Hepatocyte (in vitro differentiated cells): ENCODE measurements at regions not wholly inside any gene's neighbourhood (a gene's known extent, or its start where the extent isn't known, plus 50 kb on each side); places are given as distances from the start of the nearest gene placed in this dataset.
"Not testable (repeated sequence)": the region's sequence is repeated elsewhere in the genome, so short reads cannot be mapped to it uniquely, and the experiment has no call there.

Experiments
- CTCF ChIP-seq: fragments of 200-600 bp; sonication (generic); IDR thresholded peaks from 2 replicates; pipeline ENCODE4 v1.5.1; 2016; ENCODE audit warnings: antibody characterized with exemption, mild to moderate bottlenecking; ENCODE audit not compliant: poor library complexity
- EZH2 ChIP-seq: fragments of 200-600 bp; sonication (generic); IDR thresholded peaks from 2 replicates; pipeline ENCODE4 v1.6.1; 2016; ENCODE audit warnings: antibody characterized with exemption, mild to moderate bottlenecking, borderline replicate concordance

- not testable (repeated sequence) for TF ChIP-seq CTCF, EZH2
These were observed 340.2 kb upstream of the FRG2C start for GRCh38 chr3:75323936-75324335.
